GM21825 (cell line): ENCODE measurements at regions not wholly inside any gene's neighbourhood (a gene's known extent, or its start where the extent isn't known, plus 50 kb on each side); places are given as distances from the start of the nearest gene placed in this dataset.
A peak's percentile ranks its signal among the peaks of the same experiment; 100 is the strongest.

Experiments
- ATAC-seq: cut with Tn5 transposase; IDR thresholded peaks from one replicate; pipeline ENCODE4 v1.9.1; 2021; ENCODE audit warnings: mild to moderate bottlenecking, moderate library complexity; ENCODE audit not compliant: unreplicated experiment

GRCh38 chr3:72109327-72110259 is 324.6 kb upstream of the PROK2 start:
- no peak for ATAC-seq

GRCh38 chr3:72105306-72105705 is 320.4 kb upstream of the PROK2 start:
- no peak for ATAC-seq

- peak; percentile 59 for ATAC-seq
These were observed 317.2 kb upstream of the PROK2 start for GRCh38 chr3:72102112-72102616.

GRCh38 chr3:72101494-72101893 is 316.5 kb upstream of the PROK2 start:
- ATAC-seq, result no peak

- peak; percentile 57 for ATAC-seq
These were observed 315.7 kb upstream of the PROK2 start for GRCh38 chr3:72100601-72101187.

GRCh38 chr3:72100080-72100511 is 315.1 kb upstream of the PROK2 start:
- no peak for ATAC-seq

GRCh38 chr3:72099326-72100079 is 314.6 kb upstream of the PROK2 start:
- no peak for ATAC-seq

GRCh38 chr3:72097053-72097452 is 312.1 kb upstream of the PROK2 start:
- ATAC-seq, result no peak

- no peak for ATAC-seq
These were observed 310.6 kb upstream of the PROK2 start for GRCh38 chr3:72095521-72095920.

- no peak for ATAC-seq
These were observed 309.0 kb upstream of the PROK2 start for GRCh38 chr3:72093992-72094334.

- no peak for ATAC-seq
These were observed 308.5 kb upstream of the PROK2 start for GRCh38 chr3:72093270-72093991.

- no peak for ATAC-seq
These were observed 307.8 kb upstream of the PROK2 start for GRCh38 chr3:72092778-72093177.

GRCh38 chr3:72088486-72089025 is 303.6 kb upstream of the PROK2 start:
- no peak for ATAC-seq

GRCh38 chr3:72087420-72087819 is 302.5 kb upstream of the PROK2 start:
- ATAC-seq, result no peak

GRCh38 chr3:72086743-72087087 is 301.8 kb upstream of the PROK2 start:
- no peak for ATAC-seq

- ATAC-seq, result no peak
These were observed 301.2 kb upstream of the PROK2 start for GRCh38 chr3:72086042-72086742.

- no peak for ATAC-seq
These were observed 300.1 kb upstream of the PROK2 start for GRCh38 chr3:72085036-72085435.

- peak; percentile 6 for ATAC-seq
These were observed 298.0 kb upstream of the PROK2 start for GRCh38 chr3:72082776-72083462.

- peak; percentile 53 for ATAC-seq
These were observed 297.3 kb upstream of the PROK2 start for GRCh38 chr3:72082186-72082715.
